ENCODE measurements at regions not wholly inside any gene's neighbourhood (a gene's known extent, or its start where the extent isn't known, plus 50 kb on each side); places are given as distances from the start of the nearest gene placed in this dataset.

DNA sequence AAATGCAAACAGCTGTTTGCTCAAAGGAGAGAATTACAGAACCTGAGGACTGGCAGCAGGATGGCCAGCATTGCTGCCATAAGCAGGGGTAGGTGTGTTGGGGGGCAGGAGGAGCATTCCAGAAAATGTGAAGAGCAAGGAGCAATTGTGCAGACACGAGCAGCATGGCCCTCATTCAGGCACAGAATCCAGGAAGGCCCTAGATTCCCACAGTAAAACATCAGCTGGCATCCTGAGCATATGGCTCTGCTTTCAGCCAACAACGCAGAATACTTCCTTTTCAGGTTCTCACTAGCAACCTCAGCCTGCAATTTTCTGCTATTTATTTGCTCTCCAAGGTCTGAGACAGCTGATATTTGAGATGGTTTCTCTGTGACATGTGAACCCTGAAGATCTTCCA, 243.4 kb upstream of the POU3F2 start:
- DNase-seq (no peak), ATAC-seq (no peak)
- intact Hi-C loops (cut with micrococcal nuclease) = no loop called here
- no peak for TF ChIP-seq CTCF (IDR thresholded peaks at IDR 0.05)
- no peaks in the 10 kb centered on the region for H3K36me3 ChIP-seq (ENCODE audit: control insufficient read depth, insufficient read depth, low read length)
- Mint-ChIP-seq H3K4me1 (no peaks in the 10 kb centered on the region), H3K27ac (no peak overlapping the region), H3K36me3 (no peaks in the 10 kb centered on the region), H3K4me3 (no peak overlapping the region), H3K27me3 (ENCODE audit: low read depth in 2 of 2) (no peaks in the 10 kb centered on the region), H3K9me3 (peaks cover 2 to 5% of the 10 kb centered on the region in 2 donors)
- no peak overlapping the region for H3K27ac ChIP-seq (ENCODE audit: low read length)
- no peaks in the 10 kb centered on the region for H3K27me3 ChIP-seq (ENCODE audit: control insufficient read depth, insufficient read depth, low read length)
- no peaks in the 10 kb centered on the region for H3K4me1 ChIP-seq (ENCODE audit: control insufficient read depth, insufficient read depth, low read length)
- WGBS (ENCODE audit: insufficient coverage) = 19% methylated on average over 2 of the region's 2 CpGs
- no peak overlapping the region for H3K4me3 ChIP-seq (ENCODE audit: low read length)
- H3K9me3 ChIP-seq (ENCODE audit: control insufficient read depth, insufficient read depth, low read length) = no peaks in the 10 kb centered on the region

GRCh38 chr6:98593676-98594075, 240.7 kb upstream of the POU3F2 start:
- 90% methylated on average over 2 of the region's 2 CpGs for WGBS (ENCODE audit: insufficient coverage)

GRCh38 chr6:98601716-98602115, 232.7 kb upstream of the POU3F2 start:
- DNase-seq (no peak), ATAC-seq (no peak)
- intact Hi-C loops (cut with micrococcal nuclease) = no loop called here
- Histone ChIP-seq H3K9me3 (ENCODE audit: control insufficient read depth, insufficient read depth, low read length) (no peaks in the 10 kb centered on the region), H3K4me1 (ENCODE audit: control insufficient read depth, insufficient read depth, low read length) (no peaks in the 10 kb centered on the region), H3K27ac (ENCODE audit: low read length) (no peak overlapping the region), H3K27me3 (ENCODE audit: control insufficient read depth, insufficient read depth, low read length) (no peaks in the 10 kb centered on the region), H3K36me3 (ENCODE audit: control insufficient read depth, insufficient read depth, low read length) (no peaks in the 10 kb centered on the region), H3K4me3 (ENCODE audit: low read length) (no peak overlapping the region)
- 80% methylated on average over 5 of the region's 5 CpGs for WGBS (ENCODE audit: insufficient coverage)
- Mint-ChIP-seq H3K4me1 (no peaks in the 10 kb centered on the region), H3K9me3 (peaks cover 3 to 8% of the 10 kb centered on the region in 2 donors), H3K27ac (no peak overlapping the region), H3K4me3 (no peak overlapping the region), H3K27me3 (ENCODE audit: low read depth in 2 of 2) (no peaks in the 10 kb centered on the region), H3K36me3 (no peaks in the 10 kb centered on the region)
- TF ChIP-seq CTCF (IDR thresholded peaks at IDR 0.05) = no peak

More at GRCh38 chr6:98593676-98594075, 240.7 kb upstream of the POU3F2 start:
- H3K4me3 ChIP-seq (ENCODE audit: low read length) = no peak overlapping the region
- Mint-ChIP-seq H3K9me3 (peaks cover 5 to 7% of the 10 kb centered on the region in 2 donors), H3K27me3 (ENCODE audit: low read depth in 2 of 2) (no peaks in the 10 kb centered on the region), H3K4me1 (no peaks in the 10 kb centered on the region), H3K27ac (no peak overlapping the region), H3K36me3 (no peaks in the 10 kb centered on the region), H3K4me3 (no peak overlapping the region)
- H3K9me3 ChIP-seq (ENCODE audit: control insufficient read depth, insufficient read depth, low read length) = no peaks in the 10 kb centered on the region
- H3K36me3 ChIP-seq (ENCODE audit: control insufficient read depth, insufficient read depth, low read length) = no peaks in the 10 kb centered on the region
- H3K4me1 ChIP-seq (ENCODE audit: control insufficient read depth, insufficient read depth, low read length) = no peaks in the 10 kb centered on the region
- no peak overlapping the region for H3K27ac ChIP-seq (ENCODE audit: low read length)
- no peak for DNase-seq
- no peaks in the 10 kb centered on the region for H3K27me3 ChIP-seq (ENCODE audit: control insufficient read depth, insufficient read depth, low read length)
- no peak for TF ChIP-seq CTCF (IDR thresholded peaks at IDR 0.05)
- intact Hi-C loops (cut with micrococcal nuclease) = no loop called here
- ATAC-seq = no peak

GRCh38 chr6:98605705-98606104, 228.7 kb upstream of the POU3F2 start:
- H3K36me3 ChIP-seq (ENCODE audit: control insufficient read depth, insufficient read depth, low read length) = no peaks in the 10 kb centered on the region
- no peak for ATAC-seq
- no peaks in the 10 kb centered on the region for H3K4me1 Mint-ChIP-seq
- no peak overlapping the region for H3K27ac Mint-ChIP-seq
- H3K4me1 ChIP-seq (ENCODE audit: control insufficient read depth, insufficient read depth, low read length) = no peaks in the 10 kb centered on the region
- peaks cover 5 to 8% of the 10 kb centered on the region in 2 donors for H3K9me3 Mint-ChIP-seq
- intact Hi-C loops (cut with micrococcal nuclease) = no loop called here
- no peaks in the 10 kb centered on the region for H3K27me3 ChIP-seq (ENCODE audit: control insufficient read depth, insufficient read depth, low read length)
- no peak overlapping the region for H3K27ac ChIP-seq (ENCODE audit: low read length)
- no peak overlapping the region for H3K4me3 Mint-ChIP-seq
- WGBS (ENCODE audit: insufficient coverage) = 50% methylated on average over 1 of the region's 1 CpG
- no peak overlapping the region for H3K4me3 ChIP-seq (ENCODE audit: low read length)
- no peaks in the 10 kb centered on the region for H3K36me3 Mint-ChIP-seq
- no peak for DNase-seq
- peaks cover 2% of the 10 kb centered on the region for H3K9me3 ChIP-seq (ENCODE audit: control insufficient read depth, insufficient read depth, low read length)
- TF ChIP-seq CTCF (IDR thresholded peaks at IDR 0.05) = no peak
- no peaks in the 10 kb centered on the region for H3K27me3 Mint-ChIP-seq (ENCODE audit: low read depth in 2 of 2)

All from natural killer cell (primary cell).